ENCODE measurements at regions not wholly inside any gene's neighbourhood (a gene's known extent, or its start where the extent isn't known, plus 50 kb on each side); places are given as distances from the start of the nearest gene placed in this dataset.
A peak's percentile ranks its signal among the peaks of the same experiment; 100 is the strongest.

- DNase-seq = no peak
These were observed 94.9 kb upstream of the IKZF1 start for GRCh38 chr7:50209461-50210135.

GRCh38 chr7:50208378-50208982 is 96.0 kb upstream of the IKZF1 start:
- DNase-seq = no peak

- DNase-seq = no peak
These were observed 96.7 kb upstream of the IKZF1 start for GRCh38 chr7:50207686-50208255.

- no peak for DNase-seq
These were observed 97.3 kb upstream of the IKZF1 start for GRCh38 chr7:50207251-50207564.

- DNase-seq = no peak
These were observed 97.9 kb upstream of the IKZF1 start for GRCh38 chr7:50206453-50207250.

- DNase-seq = no peak
These were observed 99.5 kb upstream of the IKZF1 start for GRCh38 chr7:50205011-50205410.

- no peak for DNase-seq
These were observed 99.9 kb upstream of the IKZF1 start for GRCh38 chr7:50204581-50204980.

GRCh38 chr7:50203521-50203920 is 101.0 kb upstream of the IKZF1 start:
- DNase-seq = no peak

GRCh38 chr7:50202052-50202555 is 102.4 kb upstream of the IKZF1 start:
- no peak for DNase-seq

GRCh38 chr7:50199824-50200223 is 104.7 kb upstream of the IKZF1 start:
- no peak for DNase-seq

GRCh38 chr7:50197549-50197948 is 104.5 kb upstream of the ZPBP start:
- no peak for DNase-seq

- DNase-seq = no peak
These were observed 103.7 kb upstream of the ZPBP start for GRCh38 chr7:50196719-50197118.

GRCh38 chr7:50190776-50191175 is 97.7 kb upstream of the ZPBP start:
- no peak for DNase-seq

GRCh38 chr7:50189371-50189770 is 96.3 kb upstream of the ZPBP start:
- DNase-seq = no peak

- no peak for DNase-seq
These were observed 93.1 kb upstream of the ZPBP start for GRCh38 chr7:50185951-50186682.

GRCh38 chr7:50185208-50185607 is 92.2 kb upstream of the ZPBP start:
- DNase-seq = peak in 7 of 51 donors; percentile 6 to 24 (median 8)

- no peak for DNase-seq
These were observed 91.4 kb upstream of the ZPBP start for GRCh38 chr7:50184271-50184990.

- no peak for DNase-seq
These were observed 89.7 kb upstream of the ZPBP start for GRCh38 chr7:50182759-50183158.

- DNase-seq = no peak
These were observed 88.0 kb upstream of the ZPBP start for GRCh38 chr7:50181081-50181480.

- no peak for DNase-seq
These were observed 85.1 kb upstream of the ZPBP start for GRCh38 chr7:50178166-50178565.

GRCh38 chr7:50174948-50175347 is 81.9 kb upstream of the ZPBP start:
- DNase-seq = no peak

All from hypothalamus (tissue), 51 donors.